ENCODE measurements at regions not wholly inside any gene's neighbourhood (a gene's known extent, or its start where the extent isn't known, plus 50 kb on each side); places are given as distances from the start of the nearest gene placed in this dataset.

GRCh38 chr11:69943506-69943905 is 124.3 kb upstream of the FGF3 start:
- H3K27me3 ChIP-seq = no peaks in the 10 kb centered on the region
- peaks cover 4% of the 10 kb centered on the region for H3K4me1 ChIP-seq (ENCODE audit: insufficient read depth)
- H3K4me3 ChIP-seq = no peak overlapping the region
- intact Hi-C loops (cut with DNase I) = no loop called here
- no peaks in the 10 kb centered on the region for H3K9me3 ChIP-seq
- no peak for DNase-seq
- H3K36me3 ChIP-seq = no peaks in the 10 kb centered on the region
- no peak for TF ChIP-seq EP300 (IDR thresholded peaks at IDR 0.05)
- no peak for TF ChIP-seq POLR2A (IDR thresholded peaks at IDR 0.05)
- TF ChIP-seq CTCF (IDR thresholded peaks at IDR 0.05) = no peak
- no peak overlapping the region for H3K27ac ChIP-seq
- WGBS, 3 donors = 79 to 90% (median 87%) methylated on average over 9 to 11 of the region's 11 CpGs

GRCh38 chr11:69944146-69944795 is 125.1 kb upstream of the FGF3 start:
- intact Hi-C loops (cut with DNase I) = no loop called here
- Histone ChIP-seq H3K27me3 (no peaks in the 10 kb centered on the region), H3K36me3 (no peaks in the 10 kb centered on the region), H3K4me3 (no peak overlapping the region), H3K4me1 (ENCODE audit: insufficient read depth) (peaks cover 4% of the 10 kb centered on the region), H3K27ac (no peak overlapping the region), H3K9me3 (no peaks in the 10 kb centered on the region)
- no peak for TF ChIP-seq POLR2A (IDR thresholded peaks at IDR 0.05)
- 81 to 90% (median 85%) methylated on average over 9 to 10 of the region's 10 CpGs for WGBS, 3 donors
- DNase-seq = no peak

- 94 to 97% (median 95%) methylated on average over 1 of the region's 1 CpG for WGBS, 3 donors
- H3K4me1 ChIP-seq (ENCODE audit: insufficient read depth) = peaks cover 4% of the 10 kb centered on the region
- no peak overlapping the region for H3K4me3 ChIP-seq
- H3K9me3 ChIP-seq = no peaks in the 10 kb centered on the region
- H3K27ac ChIP-seq = no peak overlapping the region
- no peaks in the 10 kb centered on the region for H3K27me3 ChIP-seq
- no peak for DNase-seq
- no peak for TF ChIP-seq EP300 (IDR thresholded peaks at IDR 0.05)
- TF ChIP-seq CTCF (IDR thresholded peaks at IDR 0.05) = no peak
- no peak for TF ChIP-seq POLR2A (IDR thresholded peaks at IDR 0.05)
- no peaks in the 10 kb centered on the region for H3K36me3 ChIP-seq
- intact Hi-C loops (cut with DNase I) = no loop called here
Measured at GRCh38 chr11:69945157-69945556, 125.9 kb upstream of the FGF3 start.

- no peak overlapping the region for H3K4me3 ChIP-seq
- WGBS, 3 donors = 89 to 92% (median 91%) methylated on average over 5 of the region's 5 CpGs
- DNase-seq = no peak
- TF ChIP-seq EP300 (IDR thresholded peaks at IDR 0.05) = no peak
- no peak for TF ChIP-seq CTCF (IDR thresholded peaks at IDR 0.05)
- no peak for TF ChIP-seq POLR2A (IDR thresholded peaks at IDR 0.05)
- no peaks in the 10 kb centered on the region for H3K36me3 ChIP-seq
- H3K27me3 ChIP-seq = no peaks in the 10 kb centered on the region
- H3K27ac ChIP-seq = no peak overlapping the region
- intact Hi-C loops (cut with DNase I) = no loop called here
- no peaks in the 10 kb centered on the region for H3K9me3 ChIP-seq
- peaks cover 2% of the 10 kb centered on the region for H3K4me1 ChIP-seq (ENCODE audit: insufficient read depth)
Measured at GRCh38 chr11:69947059-69947792, 128.0 kb upstream of the FGF3 start.

- DNase-seq = no peak
- intact Hi-C loops (cut with DNase I) = no loop called here
- Histone ChIP-seq H3K27me3 (no peaks in the 10 kb centered on the region), H3K4me1 (ENCODE audit: insufficient read depth) (no peaks in the 10 kb centered on the region), H3K27ac (no peak overlapping the region), H3K9me3 (no peaks in the 10 kb centered on the region), H3K4me3 (no peak overlapping the region), H3K36me3 (no peaks in the 10 kb centered on the region)
- WGBS, 3 donors = 89 to 94% (median 91%) methylated on average over 12 of the region's 12 CpGs
- no peak for TF ChIP-seq EP300 (IDR thresholded peaks at IDR 0.05)
- no peak for TF ChIP-seq POLR2A (IDR thresholded peaks at IDR 0.05)
- TF ChIP-seq CTCF (IDR thresholded peaks at IDR 0.05) = no peak
Measured at GRCh38 chr11:69947793-69948255, 128.6 kb upstream of the FGF3 start.

All from ovary (tissue), 7 donors.